Muscle layer of colon (tissue), 2 donors: ENCODE measurements at regions not wholly inside any gene's neighbourhood (a gene's known extent, or its start where the extent isn't known, plus 50 kb on each side); places are given as distances from the start of the nearest gene placed in this dataset.
"Not testable (repeated sequence)": the region's sequence is repeated elsewhere in the genome, so short reads cannot be mapped to it uniquely, and the experiment has no call there.

Source experiments
- H3K27ac ChIP-seq: one replicate; pipeline ENCODE4 v1.7.0; 2013; ENCODE audit warnings: low read depth, mild to moderate bottlenecking, low read length, moderate library complexity
- H3K27me3 ChIP-seq, 2 donors: one replicate each; pipeline ENCODE4 v1.7.0; 2013; ENCODE audit warnings: low read length in 2 of 2, mild to moderate bottlenecking in 2 of 2; ENCODE audit not compliant: insufficient read depth in 2 of 2, control insufficient read depth in 1 of 2
- H3K36me3 ChIP-seq: one replicate; pipeline ENCODE4 v1.7.0; 2013; ENCODE audit warnings: mild to moderate bottlenecking, low read length; ENCODE audit not compliant: insufficient read depth
- H3K4me1 ChIP-seq: one replicate; pipeline ENCODE4 v1.7.0; 2013; ENCODE audit warnings: mild to moderate bottlenecking, low read length; ENCODE audit not compliant: insufficient read depth
- H3K4me3 ChIP-seq, 2 donors: one replicate each; pipeline ENCODE4 v1.7.0; 2013; ENCODE audit warnings: low read length in 2 of 2, low read depth in 1 of 2, mild to moderate bottlenecking in 1 of 2, moderate library complexity in 1 of 2
- H3K9ac ChIP-seq: one replicate; pipeline ENCODE4 v1.7.0; 2013; ENCODE audit warnings: low read length
- H3K9me3 ChIP-seq: one replicate; pipeline ENCODE4 v1.7.0; 2013; ENCODE audit warnings: mild to moderate bottlenecking, low read length
- donor health status: abdominal sarcoma.
- donor health status: Adenocarcinoma of cecum.

DNA sequence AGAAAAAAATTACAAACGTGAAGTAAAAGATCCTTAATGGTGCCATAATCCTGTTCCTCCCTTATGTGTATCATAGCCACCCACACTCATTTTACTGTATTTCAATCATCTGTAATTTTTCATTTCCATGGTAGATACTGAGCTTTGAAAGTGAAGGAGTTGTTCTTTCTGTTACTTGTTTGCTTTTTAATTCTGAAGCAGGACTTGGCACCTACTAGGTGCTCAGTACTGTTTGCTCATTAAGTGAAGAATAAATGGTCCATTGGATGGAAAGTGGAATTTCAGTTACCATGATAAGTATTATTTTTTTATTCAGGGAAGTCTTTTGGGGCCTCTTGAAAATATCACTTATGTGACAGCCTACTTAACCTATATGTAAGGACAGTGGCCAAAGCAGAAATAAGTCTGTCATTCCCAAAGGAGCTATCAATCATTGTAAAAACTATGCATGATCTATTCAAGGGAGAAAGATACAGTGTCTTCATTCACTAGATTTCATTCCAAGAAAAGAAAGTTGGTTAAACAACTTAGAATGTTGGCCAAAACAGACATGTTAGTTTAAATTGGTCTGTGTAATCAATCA is 1244.4 kb upstream of the SEL1L start:
- H3K27me3 ChIP-seq, result no peaks in the 10 kb centered on the region
- no peaks in the 10 kb centered on the region for H3K9me3 ChIP-seq
- no peaks in the 10 kb centered on the region for H3K4me1 ChIP-seq
- no peaks in the 10 kb centered on the region for H3K36me3 ChIP-seq
- H3K9ac ChIP-seq, result no peak overlapping the region
- H3K27ac ChIP-seq, result no peak overlapping the region
- H3K4me3 ChIP-seq, result no peak overlapping the region

- Histone ChIP-seq H3K27me3 (no peaks in the 10 kb centered on the region), H3K9ac (no peak overlapping the region), H3K36me3 (no peaks in the 10 kb centered on the region), H3K9me3 (no peaks in the 10 kb centered on the region), H3K27ac (no peak overlapping the region), H3K4me1 (no peaks in the 10 kb centered on the region), H3K4me3 (no peak overlapping the region)
Measured at GRCh38 chr14:82778601-82779000, 1244.9 kb upstream of the SEL1L start.

DNA sequence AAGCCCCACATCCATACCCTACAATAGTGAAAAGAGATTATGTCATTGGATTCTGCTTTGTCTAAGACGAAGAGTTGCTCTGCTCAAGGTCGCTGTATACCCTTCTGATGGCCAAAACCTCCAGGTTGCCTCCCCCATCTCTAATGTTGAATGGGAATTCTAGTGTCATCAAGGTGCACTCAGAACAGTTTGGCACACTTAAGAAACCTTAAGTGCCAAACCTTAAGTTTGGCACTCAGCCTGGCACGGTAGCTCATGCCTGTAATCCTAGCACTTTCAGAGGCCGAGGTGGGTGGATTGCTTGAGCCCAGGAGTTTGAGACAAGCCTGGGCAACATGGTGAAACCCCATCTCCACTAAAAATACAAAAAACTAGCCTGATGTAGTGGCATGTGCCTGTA is 1245.6 kb upstream of the SEL1L start:
- no peak overlapping the region for H3K27ac ChIP-seq
- no peaks in the 10 kb centered on the region for H3K27me3 ChIP-seq
- no peak overlapping the region for H3K4me3 ChIP-seq
- no peaks in the 10 kb centered on the region for H3K4me1 ChIP-seq
- no peaks in the 10 kb centered on the region for H3K36me3 ChIP-seq
- H3K9ac ChIP-seq, result no peak overlapping the region
- H3K9me3 ChIP-seq, result no peaks in the 10 kb centered on the region

DNA sequence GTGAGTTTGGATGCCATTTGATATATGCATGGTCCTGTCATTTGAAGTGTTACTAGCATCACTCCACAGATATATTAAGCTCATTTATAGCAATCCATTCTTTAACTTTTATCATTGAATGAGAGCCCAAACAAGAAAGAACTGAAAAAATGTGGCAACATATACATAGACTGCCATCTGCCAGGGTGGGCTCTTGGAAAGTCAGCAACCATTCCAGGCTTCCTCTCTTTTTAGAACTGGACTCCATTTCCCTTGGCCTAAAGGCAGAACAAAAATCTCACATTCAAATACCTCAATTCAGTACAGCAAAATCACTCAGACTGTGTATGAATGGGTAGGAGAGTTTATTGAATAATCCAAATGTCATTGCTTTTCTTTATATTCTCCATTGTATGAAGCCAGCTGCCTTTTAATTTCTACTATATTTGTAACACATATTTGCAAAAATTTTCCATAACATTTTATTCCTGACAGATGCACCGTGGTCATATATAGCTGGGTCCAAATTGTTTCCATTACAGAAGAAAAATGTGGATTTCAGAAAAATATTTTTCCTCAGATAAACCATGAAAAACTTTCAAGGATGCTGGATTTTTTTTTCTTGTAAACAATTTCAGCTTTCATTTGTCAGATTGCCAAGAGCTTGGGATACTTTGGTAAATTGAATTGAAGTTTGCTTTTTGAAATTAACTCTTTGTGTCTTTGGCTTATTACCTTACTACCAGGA is 1252.3 kb upstream of the SEL1L start:
- no peak overlapping the region for H3K9ac ChIP-seq
- H3K9me3 ChIP-seq, result no peaks in the 10 kb centered on the region
- no peak overlapping the region for H3K27ac ChIP-seq
- H3K27me3 ChIP-seq, result no peaks in the 10 kb centered on the region
- H3K4me1 ChIP-seq, result no peaks in the 10 kb centered on the region
- H3K36me3 ChIP-seq, result no peaks in the 10 kb centered on the region
- no peak overlapping the region for H3K4me3 ChIP-seq

DNA sequence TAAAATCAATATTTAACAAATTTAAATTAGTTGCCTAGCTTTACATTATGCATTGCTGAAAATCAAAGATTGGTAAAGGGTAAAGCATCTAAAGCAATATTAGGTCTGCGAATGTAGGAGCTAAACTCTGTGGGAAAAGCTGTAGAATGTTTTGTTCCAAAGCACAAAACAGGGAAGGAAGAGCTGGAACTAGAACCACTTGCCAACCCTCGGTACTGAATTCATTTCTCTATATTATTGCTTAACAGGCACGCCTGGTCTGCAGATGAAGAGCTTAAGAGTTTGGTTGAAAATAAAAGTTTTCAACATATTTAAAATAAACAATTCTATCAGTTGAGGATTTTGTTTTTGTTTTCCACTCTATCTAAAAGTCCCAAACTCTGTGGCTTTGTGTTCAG is 1252.8 kb upstream of the SEL1L start:
- H3K36me3 ChIP-seq, result no peaks in the 10 kb centered on the region
- H3K4me3 ChIP-seq, result no peak overlapping the region
- H3K4me1 ChIP-seq, result no peaks in the 10 kb centered on the region
- no peak overlapping the region for H3K9ac ChIP-seq
- H3K27me3 ChIP-seq, result no peaks in the 10 kb centered on the region
- no peaks in the 10 kb centered on the region for H3K9me3 ChIP-seq
- no peak overlapping the region for H3K27ac ChIP-seq

GRCh38 chr14:82796086-82796485 is 1262.4 kb upstream of the SEL1L start:
- no peaks in the 10 kb centered on the region for H3K36me3 ChIP-seq
- H3K9ac ChIP-seq, result no peak overlapping the region
- no peak overlapping the region for H3K27ac ChIP-seq
- no peaks in the 10 kb centered on the region for H3K9me3 ChIP-seq
- H3K4me3 ChIP-seq, result no peak overlapping the region
- no peaks in the 10 kb centered on the region for H3K4me1 ChIP-seq
- H3K27me3 ChIP-seq, result no peaks in the 10 kb centered on the region

GRCh38 chr14:82798276-82798675 is 1264.6 kb upstream of the SEL1L start:
- no peak overlapping the region for H3K9ac ChIP-seq
- H3K4me1 ChIP-seq, result no peaks in the 10 kb centered on the region
- H3K36me3 ChIP-seq, result no peaks in the 10 kb centered on the region
- no peak overlapping the region for H3K27ac ChIP-seq
- H3K27me3 ChIP-seq, result no peaks in the 10 kb centered on the region
- no peak overlapping the region for H3K4me3 ChIP-seq
- H3K9me3 ChIP-seq, result no peaks in the 10 kb centered on the region

DNA sequence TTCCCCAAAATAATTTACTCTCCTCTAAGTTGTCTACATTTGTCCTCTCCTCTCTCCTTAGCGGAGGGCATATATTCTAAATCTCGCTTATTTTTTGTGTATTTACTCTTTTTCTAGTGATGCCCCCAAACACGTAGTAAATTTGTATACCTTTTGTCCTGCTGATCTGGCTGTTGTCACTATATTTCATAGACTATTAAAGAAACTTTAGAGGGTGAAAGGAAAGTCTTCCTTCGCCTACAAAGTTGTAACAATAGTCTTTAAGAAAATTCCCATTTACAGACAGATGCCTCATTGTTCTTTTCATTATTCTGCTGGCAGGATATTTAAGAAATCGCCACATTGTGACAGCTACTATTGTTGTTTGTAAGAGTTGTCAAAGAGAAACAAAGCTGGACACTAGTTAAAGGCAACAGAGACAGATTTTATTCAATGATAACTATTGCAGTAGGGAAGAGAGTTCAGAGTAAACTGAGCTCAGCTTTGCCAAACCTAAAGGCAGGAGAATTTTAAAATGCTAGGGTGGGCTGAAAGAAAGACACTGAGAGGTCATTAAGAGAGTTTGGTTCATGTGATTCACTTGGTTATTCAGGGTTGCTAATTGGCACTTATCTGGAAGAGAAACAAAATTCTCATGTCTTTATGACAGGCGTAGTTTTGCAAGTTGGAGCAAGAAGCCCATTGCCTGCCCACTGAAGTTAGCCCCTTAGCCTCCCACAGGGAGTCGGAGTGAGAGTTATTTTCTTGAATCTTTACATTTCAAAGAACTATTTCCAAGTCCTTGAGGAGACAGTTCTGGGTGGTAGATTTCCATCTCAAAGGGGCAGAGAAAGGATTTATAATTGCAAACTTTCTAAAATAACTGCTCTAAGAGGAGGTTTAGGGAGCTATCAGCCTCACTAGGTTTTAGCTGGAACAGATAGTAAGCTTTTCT is 1272.5 kb upstream of the SEL1L start:
- Histone ChIP-seq H3K4me3 (no peak overlapping the region), H3K27me3 (no peaks in the 10 kb centered on the region), H3K4me1 (no peaks in the 10 kb centered on the region), H3K27ac (no peak overlapping the region), H3K36me3 (no peaks in the 10 kb centered on the region), H3K9ac (no peak overlapping the region), H3K9me3 (no peaks in the 10 kb centered on the region)

DNA sequence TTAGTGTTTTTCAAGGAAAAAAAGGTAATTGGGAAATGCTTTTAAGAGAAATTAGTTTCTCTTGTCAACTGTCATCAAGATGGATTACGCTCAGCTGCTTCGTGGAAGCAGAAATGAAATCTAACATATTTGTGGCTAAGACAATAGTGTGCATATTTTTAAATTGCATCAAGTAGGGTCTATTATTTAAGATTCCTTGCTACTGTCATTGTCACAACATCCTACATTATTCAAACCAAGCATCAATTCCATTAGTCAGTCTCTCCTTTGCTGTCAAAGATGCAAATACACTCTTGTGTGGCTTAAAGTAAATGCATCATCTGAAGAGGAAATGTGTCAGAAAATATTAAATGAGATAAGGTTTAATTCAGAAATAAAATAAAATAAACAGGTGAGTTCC is 1277.6 kb upstream of the SEL1L start:
- Histone ChIP-seq H3K4me1 (no peaks in the 10 kb centered on the region), H3K9me3 (no peaks in the 10 kb centered on the region)

GRCh38 chr14:82814339-82814738 is 1280.7 kb upstream of the SEL1L start:
- H3K4me1 ChIP-seq, H3K27ac ChIP-seq, H3K9me3 ChIP-seq, H3K36me3 ChIP-seq, H3K4me3 ChIP-seq, H3K27me3 ChIP-seq, H3K9ac ChIP-seq: not testable (repeated sequence)

More for the DNA sequence above, 1277.6 kb upstream of the SEL1L start:
- Histone ChIP-seq H3K36me3 (no peaks in the 10 kb centered on the region), H3K9ac (no peak overlapping the region), H3K4me3 (no peak overlapping the region), H3K27me3 (no peaks in the 10 kb centered on the region), H3K27ac (no peak overlapping the region)

DNA sequence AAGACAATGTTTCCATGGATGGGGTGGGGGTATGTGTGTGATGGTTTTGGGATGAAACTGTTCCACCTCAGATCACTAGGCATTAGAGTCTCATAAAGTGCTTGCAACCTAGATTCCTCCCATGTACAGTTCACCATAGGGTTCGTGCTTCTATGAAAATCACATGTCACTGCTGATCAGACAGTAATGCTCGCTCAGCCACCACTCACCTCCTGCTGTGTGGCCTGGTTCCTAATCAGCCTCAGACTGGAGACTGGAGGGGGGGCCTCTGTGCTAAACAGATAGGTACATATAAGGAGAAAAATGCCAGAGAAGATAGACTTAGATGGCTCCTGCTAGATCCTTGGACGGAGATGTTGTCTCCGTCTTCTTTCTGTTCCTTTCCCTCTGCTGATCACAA is 1296.9 kb upstream of the SEL1L start:
- Histone ChIP-seq H3K4me1 (no peaks in the 10 kb centered on the region), H3K9me3 (no peaks in the 10 kb centered on the region), H3K9ac (no peak overlapping the region), H3K36me3 (no peaks in the 10 kb centered on the region), H3K4me3 (no peak overlapping the region), H3K27ac (no peak overlapping the region), H3K27me3 (no peaks in the 10 kb centered on the region)
